ENCODE measurements at regions not wholly inside any gene's neighbourhood (a gene's known extent, or its start where the extent isn't known, plus 50 kb on each side); places are given as distances from the start of the nearest gene placed in this dataset.
"Not testable (repeated sequence)": the region's sequence is repeated elsewhere in the genome, so short reads cannot be mapped to it uniquely, and the experiment has no call there.

- Mint-ChIP-seq H3K27me3 (no peaks in the 10 kb centered on the region), H3K27ac (no peak overlapping the region), H3K4me1 (ENCODE audit: low read depth) (no peaks in the 10 kb centered on the region), H3K4me3 (no peak overlapping the region), H3K36me3 (ENCODE audit: low read depth) (no peaks in the 10 kb centered on the region), H3K9me3 (peaks cover 15% of the 10 kb centered on the region)
- intact Hi-C loops (cut with micrococcal nuclease): no loop called here
Measured at GRCh38 chr10:18822156-18822555, 162.9 kb downstream of the ARL5B start.

GRCh38 chr10:18829259-18829658 is 170.0 kb downstream of the ARL5B start:
- Mint-ChIP-seq H3K9me3 (peaks cover 11% of the 10 kb centered on the region), H3K27me3 (no peaks in the 10 kb centered on the region), H3K36me3 (ENCODE audit: low read depth) (no peaks in the 10 kb centered on the region), H3K4me1 (ENCODE audit: low read depth) (no peaks in the 10 kb centered on the region), H3K27ac (no peak overlapping the region), H3K4me3 (no peak overlapping the region)
- intact Hi-C loops (cut with micrococcal nuclease): no loop called here

GRCh38 chr10:18830277-18830676 is 171.0 kb downstream of the ARL5B start:
- H3K9me3 Mint-ChIP-seq: peaks cover 12% of the 10 kb centered on the region
- no peaks in the 10 kb centered on the region for H3K4me1 Mint-ChIP-seq (ENCODE audit: low read depth)
- no peaks in the 10 kb centered on the region for H3K36me3 Mint-ChIP-seq (ENCODE audit: low read depth)
- H3K27me3 Mint-ChIP-seq: no peaks in the 10 kb centered on the region
- no peak overlapping the region for H3K4me3 Mint-ChIP-seq
- intact Hi-C loops (cut with micrococcal nuclease): no loop called here
- no peak overlapping the region for H3K27ac Mint-ChIP-seq

- H3K4me1 Mint-ChIP-seq (ENCODE audit: low read depth); H3K4me3 Mint-ChIP-seq; H3K36me3 Mint-ChIP-seq (ENCODE audit: low read depth); H3K27ac Mint-ChIP-seq; intact Hi-C loops (cut with micrococcal nuclease); H3K27me3 Mint-ChIP-seq: not testable (repeated sequence)
- peaks cover 28% of the 10 kb centered on the region for H3K9me3 Mint-ChIP-seq
Measured at GRCh38 chr10:18856623-18857022, 192.0 kb upstream of the MALRD1 start.

- H3K27me3 Mint-ChIP-seq: no peaks in the 10 kb centered on the region
- no peaks in the 10 kb centered on the region for H3K4me1 Mint-ChIP-seq (ENCODE audit: low read depth)
- H3K27ac Mint-ChIP-seq: no peak overlapping the region
- H3K9me3 Mint-ChIP-seq: peaks cover 44% of the 10 kb centered on the region
- no peaks in the 10 kb centered on the region for H3K36me3 Mint-ChIP-seq (ENCODE audit: low read depth)
- intact Hi-C loops (cut with micrococcal nuclease): no loop called here
- H3K4me3 Mint-ChIP-seq: no peak overlapping the region
Measured at GRCh38 chr10:18859659-18860058, 188.9 kb upstream of the MALRD1 start.

GRCh38 chr10:18860186-18860585 is 188.4 kb upstream of the MALRD1 start:
- H3K9me3 Mint-ChIP-seq: peaks cover 49% of the 10 kb centered on the region
- intact Hi-C loops (cut with micrococcal nuclease): no loop called here
- H3K4me3 Mint-ChIP-seq: no peak overlapping the region
- H3K36me3 Mint-ChIP-seq (ENCODE audit: low read depth): no peaks in the 10 kb centered on the region
- H3K27ac Mint-ChIP-seq: no peak overlapping the region
- no peaks in the 10 kb centered on the region for H3K4me1 Mint-ChIP-seq (ENCODE audit: low read depth)
- H3K27me3 Mint-ChIP-seq: no peaks in the 10 kb centered on the region

GRCh38 chr10:18860631-18861240 is 187.9 kb upstream of the MALRD1 start:
- H3K27me3 Mint-ChIP-seq: no peaks in the 10 kb centered on the region
- H3K9me3 Mint-ChIP-seq: peaks cover 55% of the 10 kb centered on the region
- H3K36me3 Mint-ChIP-seq (ENCODE audit: low read depth): no peaks in the 10 kb centered on the region
- no peak overlapping the region for H3K27ac Mint-ChIP-seq
- intact Hi-C loops (cut with micrococcal nuclease): no loop called here
- no peak overlapping the region for H3K4me3 Mint-ChIP-seq
- no peaks in the 10 kb centered on the region for H3K4me1 Mint-ChIP-seq (ENCODE audit: low read depth)

- H3K4me3 Mint-ChIP-seq: no peak overlapping the region
- intact Hi-C loops (cut with micrococcal nuclease): no loop called here
- H3K9me3 Mint-ChIP-seq: peaks cover 52% of the 10 kb centered on the region
- no peak overlapping the region for H3K27ac Mint-ChIP-seq
- no peaks in the 10 kb centered on the region for H3K36me3 Mint-ChIP-seq (ENCODE audit: low read depth)
- no peaks in the 10 kb centered on the region for H3K27me3 Mint-ChIP-seq
- H3K4me1 Mint-ChIP-seq (ENCODE audit: low read depth): no peaks in the 10 kb centered on the region
Measured at GRCh38 chr10:18861382-18861781, 187.2 kb upstream of the MALRD1 start.

- no peaks in the 10 kb centered on the region for H3K27me3 Mint-ChIP-seq
- H3K9me3 Mint-ChIP-seq: peaks cover 38% of the 10 kb centered on the region
- H3K4me1 Mint-ChIP-seq (ENCODE audit: low read depth): no peaks in the 10 kb centered on the region
- no peak overlapping the region for H3K4me3 Mint-ChIP-seq
- no peak overlapping the region for H3K27ac Mint-ChIP-seq
- no peaks in the 10 kb centered on the region for H3K36me3 Mint-ChIP-seq (ENCODE audit: low read depth)
- intact Hi-C loops (cut with micrococcal nuclease): no loop called here
Measured at GRCh38 chr10:18866852-18867251, 181.7 kb upstream of the MALRD1 start.

GRCh38 chr10:18868919-18869318 is 179.7 kb upstream of the MALRD1 start:
- intact Hi-C loops (cut with micrococcal nuclease): no loop called here
- no peak overlapping the region for H3K4me3 Mint-ChIP-seq
- H3K36me3 Mint-ChIP-seq (ENCODE audit: low read depth): no peaks in the 10 kb centered on the region
- H3K27me3 Mint-ChIP-seq: no peaks in the 10 kb centered on the region
- peaks cover 41% of the 10 kb centered on the region for H3K9me3 Mint-ChIP-seq
- H3K27ac Mint-ChIP-seq: no peak overlapping the region
- no peaks in the 10 kb centered on the region for H3K4me1 Mint-ChIP-seq (ENCODE audit: low read depth)

GRCh38 chr10:18875477-18875876 is 173.1 kb upstream of the MALRD1 start:
- Mint-ChIP-seq H3K9me3 (peaks cover 37% of the 10 kb centered on the region), H3K36me3 (ENCODE audit: low read depth) (no peaks in the 10 kb centered on the region), H3K4me1 (ENCODE audit: low read depth) (no peaks in the 10 kb centered on the region), H3K27ac (no peak overlapping the region), H3K27me3 (no peaks in the 10 kb centered on the region), H3K4me3 (no peak overlapping the region)
- intact Hi-C loops (cut with micrococcal nuclease): no loop called here

- H3K27ac Mint-ChIP-seq: no peak overlapping the region
- no peaks in the 10 kb centered on the region for H3K4me1 Mint-ChIP-seq (ENCODE audit: low read depth)
- no peaks in the 10 kb centered on the region for H3K36me3 Mint-ChIP-seq (ENCODE audit: low read depth)
- intact Hi-C loops (cut with micrococcal nuclease): no loop called here
- H3K27me3 Mint-ChIP-seq: no peaks in the 10 kb centered on the region
- H3K9me3 Mint-ChIP-seq: peaks cover 13% of the 10 kb centered on the region
- no peak overlapping the region for H3K4me3 Mint-ChIP-seq
Measured at GRCh38 chr10:18879284-18879683, 169.3 kb upstream of the MALRD1 start.

GRCh38 chr10:18880530-18880929 is 168.1 kb upstream of the MALRD1 start:
- Mint-ChIP-seq H3K27me3 (no peaks in the 10 kb centered on the region), H3K27ac (no peak overlapping the region), H3K9me3 (peaks cover under 1% of the 10 kb centered on the region), H3K36me3 (ENCODE audit: low read depth) (no peaks in the 10 kb centered on the region), H3K4me1 (ENCODE audit: low read depth) (no peaks in the 10 kb centered on the region), H3K4me3 (no peak overlapping the region)
- intact Hi-C loops (cut with micrococcal nuclease): no loop called here

- H3K36me3 Mint-ChIP-seq (ENCODE audit: low read depth): no peaks in the 10 kb centered on the region
Measured at GRCh38 chr10:18886102-18886501, 162.5 kb upstream of the MALRD1 start.

GRCh38 chr10:18906636-18907035 is 142.0 kb upstream of the MALRD1 start:
- H3K27ac Mint-ChIP-seq: no peak overlapping the region

More at GRCh38 chr10:18886102-18886501, 162.5 kb upstream of the MALRD1 start:
- intact Hi-C loops (cut with micrococcal nuclease): no loop called here
- Mint-ChIP-seq H3K9me3 (no peaks in the 10 kb centered on the region), H3K27me3 (no peaks in the 10 kb centered on the region), H3K27ac (no peak overlapping the region), H3K4me3 (no peak overlapping the region), H3K4me1 (ENCODE audit: low read depth) (no peaks in the 10 kb centered on the region)

More at GRCh38 chr10:18906636-18907035, 142.0 kb upstream of the MALRD1 start:
- no peaks in the 10 kb centered on the region for H3K36me3 Mint-ChIP-seq (ENCODE audit: low read depth)
- no peak overlapping the region for H3K4me3 Mint-ChIP-seq
- peaks cover 33% of the 10 kb centered on the region for H3K9me3 Mint-ChIP-seq
- H3K4me1 Mint-ChIP-seq (ENCODE audit: low read depth): no peaks in the 10 kb centered on the region
- no peaks in the 10 kb centered on the region for H3K27me3 Mint-ChIP-seq
- intact Hi-C loops (cut with micrococcal nuclease): no loop called here
